WERI-Rb-1 (cell line): ENCODE measurements at regions not wholly inside any gene's neighbourhood (a gene's known extent, or its start where the extent isn't known, plus 50 kb on each side); places are given as distances from the start of the nearest gene placed in this dataset.

Experiments used
- DNase-seq: peaks from one replicate; pipeline ENCODE4 v3.0.0-alpha.2; 2020
- H3K27ac ChIP-seq: fragments of 250-450 bp; sonication (Bioruptor Pico); 2 replicates; pipeline ENCODE4 v1.5.1; 2020; ENCODE audit warnings: mild to moderate bottlenecking, moderate library complexity
- H3K27me3 ChIP-seq: fragments of 250-450 bp; sonication (Bioruptor Pico); 2 replicates; pipeline ENCODE4 v1.5.1; 2021; ENCODE audit warnings: mild to moderate bottlenecking, low read depth, moderate library complexity; ENCODE audit not compliant: insufficient read depth, severe bottlenecking
- H3K36me3 ChIP-seq: fragments of 250-450 bp; sonication (Bioruptor Pico); 2 replicates; pipeline ENCODE4 v1.5.1; 2020; ENCODE audit warnings: mild to moderate bottlenecking, moderate library complexity
- H3K4me3 ChIP-seq: 2 replicates; pipeline ENCODE4 v1.5.1; 2011; ENCODE audit warnings: low read depth, mild to moderate bottlenecking, control low read depth, low read length
- H3K9me3 ChIP-seq: fragments of 250-450 bp; sonication (Bioruptor Pico); 2 replicates; pipeline ENCODE4 v1.5.1; 2021; ENCODE audit warnings: mild to moderate bottlenecking, moderate library complexity; ENCODE audit not compliant: severe bottlenecking
- TF ChIP-seq, protein P1 (sequence below): IDR thresholded peaks from 2 replicates; pipeline ENCODE4 v1.5.1; 2011; ENCODE audit warnings: low read depth, mild to moderate bottlenecking, control low read depth, inconsistent platforms, low read length

DNA sequence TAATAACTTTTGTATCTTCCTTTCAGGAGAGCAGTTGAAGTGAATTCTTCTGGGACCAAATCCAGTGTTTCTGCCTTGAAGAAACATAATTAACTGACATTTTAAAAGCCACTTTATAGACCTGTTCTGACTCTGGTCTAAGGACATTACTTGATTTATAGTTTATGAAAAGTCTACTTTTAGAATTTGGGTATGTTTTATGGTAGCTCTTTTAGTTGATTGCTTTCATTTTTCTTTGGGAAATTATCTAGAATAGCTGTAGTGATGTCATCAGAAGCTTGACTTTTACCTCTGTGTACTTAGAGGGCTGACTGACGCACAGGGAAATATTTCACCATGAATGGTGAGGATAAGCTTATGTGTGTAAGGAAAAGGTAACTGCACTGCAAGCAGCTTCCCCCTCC is 131.8 kb upstream of the LIMCH1 start:
- TF ChIP-seq, protein P1, sequence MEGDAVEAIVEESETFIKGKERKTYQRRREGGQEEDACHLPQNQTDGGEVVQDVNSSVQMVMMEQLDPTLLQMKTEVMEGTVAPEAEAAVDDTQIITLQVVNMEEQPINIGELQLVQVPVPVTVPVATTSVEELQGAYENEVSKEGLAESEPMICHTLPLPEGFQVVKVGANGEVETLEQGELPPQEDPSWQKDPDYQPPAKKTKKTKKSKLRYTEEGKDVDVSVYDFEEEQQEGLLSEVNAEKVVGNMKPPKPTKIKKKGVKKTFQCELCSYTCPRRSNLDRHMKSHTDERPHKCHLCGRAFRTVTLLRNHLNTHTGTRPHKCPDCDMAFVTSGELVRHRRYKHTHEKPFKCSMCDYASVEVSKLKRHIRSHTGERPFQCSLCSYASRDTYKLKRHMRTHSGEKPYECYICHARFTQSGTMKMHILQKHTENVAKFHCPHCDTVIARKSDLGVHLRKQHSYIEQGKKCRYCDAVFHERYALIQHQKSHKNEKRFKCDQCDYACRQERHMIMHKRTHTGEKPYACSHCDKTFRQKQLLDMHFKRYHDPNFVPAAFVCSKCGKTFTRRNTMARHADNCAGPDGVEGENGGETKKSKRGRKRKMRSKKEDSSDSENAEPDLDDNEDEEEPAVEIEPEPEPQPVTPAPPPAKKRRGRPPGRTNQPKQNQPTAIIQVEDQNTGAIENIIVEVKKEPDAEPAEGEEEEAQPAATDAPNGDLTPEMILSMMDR, result no peak
- H3K9me3 ChIP-seq, result no peaks in the 10 kb centered on the region
- H3K27me3 ChIP-seq, result no peaks in the 10 kb centered on the region
- H3K36me3 ChIP-seq, result no peaks in the 10 kb centered on the region
- H3K27ac ChIP-seq, result no peak overlapping the region
- no peak for DNase-seq
- H3K4me3 ChIP-seq, result no peak overlapping the region

DNA sequence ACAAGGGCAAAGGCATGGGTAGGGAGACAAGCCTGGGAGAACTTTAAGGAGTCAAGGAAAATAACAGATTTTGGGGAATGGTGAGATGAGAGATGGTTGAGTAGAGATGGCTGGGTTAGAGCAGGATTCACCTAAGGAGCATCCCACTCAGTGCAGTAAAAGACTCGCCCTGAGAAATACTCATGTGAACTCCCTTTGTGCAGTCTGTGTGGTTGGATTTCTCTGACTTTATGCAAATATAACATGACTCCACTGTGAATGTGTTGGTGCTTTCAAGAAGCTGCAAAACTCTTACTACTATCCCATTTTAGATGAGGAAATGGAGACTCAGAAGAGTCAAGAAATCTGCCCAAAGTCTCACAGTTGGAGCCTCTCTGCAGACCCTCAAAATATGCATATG is 129.8 kb upstream of the LIMCH1 start:
- TF ChIP-seq, protein P1, result no peak
- H3K27ac ChIP-seq, result no peak overlapping the region

DNA sequence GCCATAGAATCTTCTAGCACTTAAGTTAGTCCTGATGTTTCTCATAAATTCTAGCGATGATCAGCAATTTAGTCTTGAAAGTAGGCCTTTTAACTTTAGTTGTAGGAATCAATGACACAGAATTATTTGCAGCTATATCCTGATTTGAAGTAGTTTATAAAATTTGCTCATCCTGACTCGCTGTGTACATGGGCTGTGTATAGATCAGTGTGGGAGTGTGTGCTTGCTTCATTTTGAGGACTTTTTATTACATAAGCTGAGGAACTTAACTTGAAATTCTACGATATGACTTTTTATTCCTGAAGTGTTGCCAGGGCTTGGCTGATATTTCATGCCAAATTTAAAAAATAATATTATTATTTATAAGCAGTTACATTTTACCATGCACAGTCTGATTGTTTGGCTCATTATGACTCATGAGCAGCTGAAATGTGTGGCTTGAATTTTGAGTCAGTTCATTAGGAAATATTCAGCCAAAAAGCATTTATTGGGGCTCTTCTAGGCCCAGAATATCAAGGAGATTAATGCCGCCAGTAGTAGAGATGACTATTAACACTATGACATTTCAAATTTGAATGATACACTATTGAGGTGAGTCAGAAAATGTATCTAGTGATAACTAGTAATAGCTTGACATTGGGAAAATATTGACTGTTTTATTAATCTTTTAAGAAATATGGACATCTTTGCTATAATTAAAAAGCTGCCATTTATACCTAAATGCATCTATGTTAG is 128.9 kb upstream of the LIMCH1 start:
- TF ChIP-seq, protein P1, result no peak
- H3K9me3 ChIP-seq, result no peaks in the 10 kb centered on the region
- no peak for DNase-seq
- no peaks in the 10 kb centered on the region for H3K27me3 ChIP-seq
- no peak overlapping the region for H3K4me3 ChIP-seq
- no peaks in the 10 kb centered on the region for H3K36me3 ChIP-seq
- H3K27ac ChIP-seq, result no peak overlapping the region

More for the DNA sequence above, 129.8 kb upstream of the LIMCH1 start:
- no peaks in the 10 kb centered on the region for H3K9me3 ChIP-seq
- no peaks in the 10 kb centered on the region for H3K27me3 ChIP-seq
- no peak for DNase-seq
- H3K4me3 ChIP-seq, result no peak overlapping the region
- H3K36me3 ChIP-seq, result no peaks in the 10 kb centered on the region

DNA sequence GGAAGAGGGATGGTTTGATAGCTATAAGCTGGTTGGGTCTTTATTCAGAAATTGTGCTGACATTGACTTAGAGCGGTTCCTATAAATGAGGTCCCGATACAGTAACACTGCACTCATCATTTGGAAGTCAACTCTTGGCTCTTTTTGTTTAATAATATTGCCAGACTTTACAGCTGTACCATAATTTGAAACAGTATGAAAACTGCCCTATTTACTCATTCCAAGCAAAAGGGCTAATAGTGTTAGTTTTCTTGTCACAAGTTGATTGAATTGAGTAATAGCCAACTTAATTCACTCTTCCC is 128.4 kb upstream of the LIMCH1 start:
- Histone ChIP-seq H3K27ac (no peak overlapping the region), H3K9me3 (no peaks in the 10 kb centered on the region), H3K4me3 (no peak overlapping the region), H3K27me3 (no peaks in the 10 kb centered on the region), H3K36me3 (no peaks in the 10 kb centered on the region)
- TF ChIP-seq, protein P1, result no peak
- no peak for DNase-seq

DNA sequence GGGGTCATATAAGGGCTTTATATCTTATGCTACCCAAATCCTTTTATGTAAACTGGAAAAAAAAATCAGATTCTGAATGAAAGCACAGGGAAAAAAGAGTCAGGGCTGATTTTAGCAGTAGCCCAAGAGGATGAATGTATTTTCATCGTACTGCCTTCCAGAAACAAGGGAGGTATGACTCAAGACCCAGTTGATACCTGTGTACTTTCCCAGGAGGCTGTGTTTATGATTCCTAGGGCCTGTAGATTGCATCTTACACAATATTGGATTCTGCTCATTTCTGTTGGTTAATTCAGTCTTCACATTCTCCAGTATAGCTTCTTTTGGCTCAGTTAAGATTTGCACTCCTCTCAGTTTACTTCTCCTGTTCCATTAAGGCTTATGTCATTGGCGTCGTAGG is 127.9 kb upstream of the LIMCH1 start:
- H3K27me3 ChIP-seq, result no peaks in the 10 kb centered on the region
- H3K9me3 ChIP-seq, result no peaks in the 10 kb centered on the region
- no peak overlapping the region for H3K27ac ChIP-seq
- H3K4me3 ChIP-seq, result no peak overlapping the region
- DNase-seq, result no peak
- TF ChIP-seq, protein P1, result no peak
- H3K36me3 ChIP-seq, result no peaks in the 10 kb centered on the region
